NT2/D1 (cell line): ENCODE measurements at regions not wholly inside any gene's neighbourhood (a gene's known extent, or its start where the extent isn't known, plus 50 kb on each side); places are given as distances from the start of the nearest gene placed in this dataset.

Source experiments
- YY1 ChIP-seq: IDR thresholded peaks from 2 replicates; pipeline ENCODE4 v1.6.1; 2011; ENCODE audit not compliant: insufficient read length, insufficient read depth
- ZNF274 ChIP-seq: IDR thresholded peaks from 2 replicates; pipeline ENCODE4 v1.6.1; 2011; ENCODE audit warnings: mild to moderate bottlenecking, low read depth, low read length

- TF ChIP-seq YY1, result no peak
- TF ChIP-seq ZNF274, result no peak
Observed at GRCh38 chr5:29143266-29143665, 2050.2 kb upstream of the CDH6 start.
